ENCODE measurements at regions not wholly inside any gene's neighbourhood (a gene's known extent, or its start where the extent isn't known, plus 50 kb on each side); places are given as distances from the start of the nearest gene placed in this dataset.
"Not testable (repeated sequence)": the region's sequence is repeated elsewhere in the genome, so short reads cannot be mapped to it uniquely, and the experiment has no call there.

DNA sequence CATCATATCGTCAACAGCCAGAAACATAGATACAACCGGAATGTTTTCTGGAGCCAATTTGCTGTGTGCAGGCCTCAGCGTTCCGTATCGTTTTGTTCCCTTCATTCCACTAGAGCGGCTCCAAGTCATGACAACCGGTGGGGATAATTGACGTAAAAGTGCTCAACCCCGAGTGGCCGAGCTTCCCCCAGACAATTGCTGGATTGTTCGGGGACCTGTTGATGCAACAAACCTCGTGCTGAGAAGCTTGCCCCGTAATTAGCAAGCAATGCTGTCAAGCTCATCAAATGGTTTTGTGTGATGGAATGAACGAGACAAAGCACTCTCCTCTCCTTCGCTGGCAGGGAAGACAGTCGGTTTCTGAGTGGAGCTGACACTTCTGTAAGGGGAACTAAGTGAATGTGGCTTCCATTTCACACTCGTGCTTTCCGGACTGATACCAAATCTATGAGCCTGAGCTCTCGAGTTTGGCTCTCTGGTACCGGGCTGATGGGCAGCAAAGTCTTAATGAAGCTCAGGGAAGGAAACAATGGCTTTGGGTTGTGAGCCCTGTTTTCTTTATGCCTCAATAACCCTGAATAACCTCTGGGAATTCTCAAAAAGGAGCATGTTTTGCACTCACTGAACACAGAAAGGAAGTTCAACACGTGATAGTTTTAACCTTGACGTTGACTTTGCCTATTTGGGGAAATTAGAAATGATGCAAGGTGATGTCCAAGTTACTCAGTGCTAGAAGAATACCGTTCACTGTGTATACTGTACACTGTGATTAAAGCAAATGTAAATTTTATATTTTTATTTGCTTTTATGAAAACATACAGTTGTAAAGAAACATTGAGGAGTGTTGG is 220.5 kb downstream of the BAMBI start:
- CTCF ChIA-PET, result no interaction called here
- peaks cover 1% of the 10 kb centered on the region for H3K9me3 Mint-ChIP-seq
- no peaks in the 10 kb centered on the region for H3K36me3 Mint-ChIP-seq (ENCODE audit: low read depth)
- no peak for DNase-seq
- H3K27me3 Mint-ChIP-seq (ENCODE audit: low read depth), result no peaks in the 10 kb centered on the region
- H3K4me3 Mint-ChIP-seq, result no peak overlapping the region
- intact Hi-C loops (cut with micrococcal nuclease), result no loop called here
- H3K27ac Mint-ChIP-seq, result no peak overlapping the region
- no peaks in the 10 kb centered on the region for H3K4me1 Mint-ChIP-seq (ENCODE audit: low read depth)

GRCh38 chr10:28902215-28902614 is 224.9 kb downstream of the BAMBI start:
- intact Hi-C loops (cut with micrococcal nuclease), result no loop called here
- no peaks in the 10 kb centered on the region for H3K4me1 Mint-ChIP-seq (ENCODE audit: low read depth)
- H3K27me3 Mint-ChIP-seq (ENCODE audit: low read depth), result peaks cover 2% of the 10 kb centered on the region
- H3K36me3 Mint-ChIP-seq (ENCODE audit: low read depth), result no peaks in the 10 kb centered on the region
- DNase-seq, result no peak
- H3K27ac Mint-ChIP-seq, result no peak overlapping the region
- CTCF ChIA-PET, result no interaction called here
- no peak overlapping the region for H3K4me3 Mint-ChIP-seq
- H3K9me3 Mint-ChIP-seq, result peaks cover under 1% of the 10 kb centered on the region

- no peaks in the 10 kb centered on the region for H3K36me3 Mint-ChIP-seq (ENCODE audit: low read depth)
- no peaks in the 10 kb centered on the region for H3K4me1 Mint-ChIP-seq (ENCODE audit: low read depth)
- CTCF ChIA-PET, result no interaction called here
- DNase-seq, result no peak
- H3K4me3 Mint-ChIP-seq, result no peak overlapping the region
- H3K27me3 Mint-ChIP-seq (ENCODE audit: low read depth), result peaks cover 2% of the 10 kb centered on the region
- no peaks in the 10 kb centered on the region for H3K9me3 Mint-ChIP-seq
- intact Hi-C loops (cut with micrococcal nuclease), result no loop called here
- H3K27ac Mint-ChIP-seq, result no peak overlapping the region
Observed at GRCh38 chr10:28903063-28903462, 225.7 kb downstream of the BAMBI start.

- CTCF ChIA-PET, result no interaction called here
- Mint-ChIP-seq H3K36me3 (ENCODE audit: low read depth) (no peaks in the 10 kb centered on the region), H3K9me3 (no peaks in the 10 kb centered on the region), H3K4me1 (ENCODE audit: low read depth) (no peaks in the 10 kb centered on the region), H3K27me3 (ENCODE audit: low read depth) (peaks cover 2% of the 10 kb centered on the region), H3K27ac (no peak overlapping the region), H3K4me3 (no peak overlapping the region)
- intact Hi-C loops (cut with micrococcal nuclease), result no loop called here
- DNase-seq, result no peak
Observed at GRCh38 chr10:28903736-28904135, 226.4 kb downstream of the BAMBI start.

DNA sequence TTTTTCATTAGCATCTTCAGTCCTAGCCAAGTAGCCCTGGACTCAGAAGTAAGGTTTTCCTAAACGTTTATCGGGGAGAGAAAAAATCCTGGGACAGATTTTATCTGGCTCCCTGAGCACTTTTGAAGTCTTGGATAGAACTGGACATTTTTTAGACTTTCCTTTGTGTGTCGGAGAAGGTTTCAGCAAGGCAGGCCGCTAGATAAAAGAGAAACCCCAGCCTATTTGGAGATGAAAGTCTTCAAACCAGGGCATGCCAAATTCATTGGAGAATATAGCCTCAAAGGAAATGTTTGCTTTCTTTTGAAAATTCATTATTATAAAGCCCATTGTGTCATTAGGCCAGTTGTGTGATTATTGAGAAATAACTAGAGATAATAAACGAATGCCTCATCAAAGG is 228.1 kb downstream of the BAMBI start:
- no peak for DNase-seq
- Mint-ChIP-seq H3K27me3 (ENCODE audit: low read depth) (peaks cover 2% of the 10 kb centered on the region), H3K36me3 (ENCODE audit: low read depth) (no peaks in the 10 kb centered on the region), H3K27ac (no peak overlapping the region), H3K4me3 (no peak overlapping the region), H3K9me3 (no peaks in the 10 kb centered on the region), H3K4me1 (ENCODE audit: low read depth) (no peaks in the 10 kb centered on the region)
- CTCF ChIA-PET, result no interaction called here
- intact Hi-C loops (cut with micrococcal nuclease), result no loop called here

- Mint-ChIP-seq H3K36me3 (ENCODE audit: low read depth) (no peaks in the 10 kb centered on the region), H3K9me3 (no peaks in the 10 kb centered on the region), H3K4me1 (ENCODE audit: low read depth) (no peaks in the 10 kb centered on the region), H3K27me3 (ENCODE audit: low read depth) (peaks cover 2% of the 10 kb centered on the region), H3K27ac (no peak overlapping the region), H3K4me3 (no peak overlapping the region)
- CTCF ChIA-PET, result no interaction called here
- DNase-seq, result no peak
- intact Hi-C loops (cut with micrococcal nuclease), result no loop called here
Observed at GRCh38 chr10:28906011-28906411, 228.7 kb downstream of the BAMBI start.

DNA sequence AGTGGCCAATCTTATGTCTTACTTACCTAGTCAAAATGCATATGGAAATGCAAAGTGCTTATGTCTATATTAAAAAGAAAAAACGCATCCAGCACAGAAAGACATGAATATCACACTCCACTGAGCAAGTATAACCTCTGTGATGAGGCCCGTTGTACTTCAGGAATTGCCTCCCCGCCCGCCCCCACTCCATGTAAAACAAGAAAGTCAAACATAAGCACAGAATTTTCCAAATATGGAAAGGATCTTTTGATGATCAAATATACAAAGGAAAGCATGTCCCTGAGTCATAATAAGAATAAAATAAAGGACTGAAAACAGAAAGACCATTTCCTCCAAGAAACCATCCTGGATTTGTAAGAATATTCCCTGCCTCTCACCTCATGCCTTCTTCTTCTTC is 229.1 kb downstream of the BAMBI start:
- Mint-ChIP-seq H3K9me3 (no peaks in the 10 kb centered on the region), H3K27me3 (ENCODE audit: low read depth) (peaks cover 2% of the 10 kb centered on the region), H3K4me3 (no peak overlapping the region), H3K4me1 (ENCODE audit: low read depth) (no peaks in the 10 kb centered on the region), H3K36me3 (ENCODE audit: low read depth) (no peaks in the 10 kb centered on the region), H3K27ac (no peak overlapping the region)
- CTCF ChIA-PET, result no interaction called here
- DNase-seq, result no peak
- intact Hi-C loops (cut with micrococcal nuclease), result no loop called here

DNA sequence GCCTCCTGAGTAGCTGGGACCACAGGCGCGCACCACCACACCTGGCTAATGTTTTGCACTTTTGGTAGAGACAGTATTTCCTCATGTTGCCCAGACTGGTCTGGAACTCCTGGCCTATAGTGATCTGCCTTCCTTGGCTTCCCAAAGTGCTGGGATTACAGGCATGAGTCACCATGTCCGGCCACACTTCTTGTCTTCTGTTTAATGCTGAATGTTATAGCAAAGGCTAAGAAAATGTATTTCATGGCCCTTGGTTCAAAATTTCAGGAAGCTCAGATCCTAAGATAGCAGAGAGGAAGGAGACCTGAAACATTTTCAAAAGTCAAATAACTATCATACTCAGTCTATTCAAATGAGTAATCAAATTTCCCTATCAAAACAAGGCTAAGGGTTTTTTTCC is 229.6 kb downstream of the BAMBI start:
- no peak overlapping the region for H3K27ac Mint-ChIP-seq
- CTCF ChIA-PET, result no interaction called here
- H3K4me3 Mint-ChIP-seq, result no peak overlapping the region
- no peaks in the 10 kb centered on the region for H3K36me3 Mint-ChIP-seq (ENCODE audit: low read depth)
- no peak for DNase-seq
- intact Hi-C loops (cut with micrococcal nuclease), result no loop called here
- H3K4me1 Mint-ChIP-seq (ENCODE audit: low read depth), result no peaks in the 10 kb centered on the region
- no peaks in the 10 kb centered on the region for H3K9me3 Mint-ChIP-seq
- peaks cover 2% of the 10 kb centered on the region for H3K27me3 Mint-ChIP-seq (ENCODE audit: low read depth)

GRCh38 chr10:28909875-28910274 is 232.6 kb downstream of the BAMBI start:
- no peak overlapping the region for H3K27ac Mint-ChIP-seq
- H3K4me3 Mint-ChIP-seq, result no peak overlapping the region
- CTCF ChIA-PET, result no interaction called here
- H3K36me3 Mint-ChIP-seq (ENCODE audit: low read depth), result no peaks in the 10 kb centered on the region
- no peaks in the 10 kb centered on the region for H3K4me1 Mint-ChIP-seq (ENCODE audit: low read depth)
- intact Hi-C loops (cut with micrococcal nuclease), result no loop called here
- H3K9me3 Mint-ChIP-seq, result no peaks in the 10 kb centered on the region
- no peak for DNase-seq
- H3K27me3 Mint-ChIP-seq (ENCODE audit: low read depth), result peaks cover 2% of the 10 kb centered on the region

DNA sequence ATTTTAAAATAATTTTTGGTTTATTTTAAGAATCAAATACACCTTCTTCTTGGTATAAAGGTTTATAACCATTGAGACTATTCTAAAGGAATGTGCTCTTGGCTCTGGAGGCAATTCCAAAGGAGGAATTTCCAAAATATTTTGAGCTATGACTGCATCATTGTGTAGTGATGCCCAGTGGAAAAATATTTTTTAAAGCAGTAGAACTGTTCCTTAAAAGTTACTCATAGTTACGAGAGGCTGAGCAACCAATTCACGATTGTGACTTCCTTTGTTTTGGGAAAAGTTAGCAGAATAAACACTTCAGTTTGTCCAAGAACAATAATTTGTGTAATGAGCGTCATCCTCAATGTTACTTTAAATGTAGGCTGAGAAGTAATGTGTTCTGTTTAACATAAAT is 233.6 kb downstream of the BAMBI start:
- CTCF ChIA-PET, result no interaction called here

DNA sequence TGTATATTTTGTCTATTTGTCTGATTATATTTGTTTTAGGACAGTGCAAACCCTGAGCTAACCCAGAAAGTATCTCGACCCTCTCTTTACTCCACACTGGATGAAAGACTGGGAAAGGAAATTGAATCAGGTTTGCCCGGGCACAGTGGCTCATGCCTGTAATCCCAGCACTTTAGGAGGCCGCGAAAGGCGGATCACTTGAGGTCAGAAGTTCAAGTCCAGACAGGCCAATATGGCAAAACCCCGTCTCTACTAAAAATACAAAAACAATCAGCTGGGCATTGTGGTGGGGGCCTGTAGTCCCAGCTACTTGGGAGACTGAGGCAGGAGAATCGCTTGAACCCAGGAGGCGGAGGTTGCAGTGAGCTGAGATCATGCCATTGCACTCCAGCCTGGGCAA is 234.2 kb downstream of the BAMBI start:
- H3K9me3 Mint-ChIP-seq; H3K4me3 Mint-ChIP-seq; intact Hi-C loops (cut with micrococcal nuclease); H3K27me3 Mint-ChIP-seq (ENCODE audit: low read depth); H3K36me3 Mint-ChIP-seq (ENCODE audit: low read depth); CTCF ChIA-PET; H3K4me1 Mint-ChIP-seq (ENCODE audit: low read depth); DNase-seq; H3K27ac Mint-ChIP-seq: not testable (repeated sequence)

More for the DNA sequence above, 233.6 kb downstream of the BAMBI start:
- no peak overlapping the region for H3K27ac Mint-ChIP-seq
- no peak for DNase-seq
- H3K4me1 Mint-ChIP-seq (ENCODE audit: low read depth), result no peaks in the 10 kb centered on the region
- no peaks in the 10 kb centered on the region for H3K9me3 Mint-ChIP-seq
- H3K4me3 Mint-ChIP-seq, result no peak overlapping the region
- H3K27me3 Mint-ChIP-seq (ENCODE audit: low read depth), result peaks cover under 1% of the 10 kb centered on the region
- intact Hi-C loops (cut with micrococcal nuclease), result no loop called here
- H3K36me3 Mint-ChIP-seq (ENCODE audit: low read depth), result no peaks in the 10 kb centered on the region

- CTCF ChIA-PET, result no interaction called here
- Mint-ChIP-seq H3K9me3 (no peaks in the 10 kb centered on the region), H3K4me3 (no peak overlapping the region), H3K27me3 (ENCODE audit: low read depth) (no peaks in the 10 kb centered on the region), H3K36me3 (ENCODE audit: low read depth) (no peaks in the 10 kb centered on the region), H3K27ac (no peak overlapping the region), H3K4me1 (ENCODE audit: low read depth) (no peaks in the 10 kb centered on the region)
- intact Hi-C loops (cut with micrococcal nuclease), result no loop called here
- no peak for DNase-seq
Observed at GRCh38 chr10:28912017-28912783, 234.9 kb downstream of the BAMBI start.

Measured in activated naive CD4-positive, alpha-beta T cell treated with anti-CD3 and anti-CD28 coated beads for 36 hours (primary cell).